K562 (cell line): ENCODE measurements at regions not wholly inside any gene's neighbourhood (a gene's known extent, or its start where the extent isn't known, plus 50 kb on each side); places are given as distances from the start of the nearest gene placed in this dataset.

ENCODE experiments used
- CHD2 ChIP-seq: IDR thresholded peaks from 2 replicates; pipeline ENCODE4 v1.6.1; 2011; ENCODE audit warnings: low read depth, low read length
- PHF20 ChIP-seq: fragments of 450-650 bp; IDR thresholded peaks from 2 replicates; pipeline ENCODE4 v1.6.1; 2018; ENCODE audit not compliant: partially characterized antibody
- POLR2A ChIP-seq: fragments of 450-650 bp; conservative IDR thresholded peaks from 2 replicates; pipeline ENCODE4 v1.6.1; 2016
- RFX5 ChIP-seq: IDR thresholded peaks from 2 replicates; pipeline ENCODE4 v1.6.1; 2011; ENCODE audit warnings: low read depth, mild to moderate bottlenecking, improper control_type of control experiment, low read length
- ZBTB11 ChIP-seq, 3 experiments: fragments of 200-800 bp in 1 of 3; fragments of 250-450 bp in 1 of 3; fragments of 450-650 bp in 1 of 3; sonication (Bioruptor Pico) in 1 of 3; sonication (Bioruptor generic) in 1 of 3; formaldehyde crosslinking in 1 of 3; IDR thresholded peaks; 2 replicates each; pipeline versions ENCODE4 v1.6.1 to v1.8.0; 2016 to 2022; ENCODE audit warnings: mild to moderate bottlenecking in 2 of 3, missing genetic modification characterization in 2 of 3, missing compliant biosample characterization in 1 of 3, moderate library complexity in 1 of 3
- ZNF695 ChIP-seq: fragments of 450-650 bp; formaldehyde crosslinking; IDR thresholded peaks from 2 replicates; pipeline ENCODE4 v1.4.0; 2020; ENCODE audit warnings: mild to moderate bottlenecking, moderate library complexity
- ZNF785 ChIP-seq: fragments of 250-450 bp; sonication (Bioruptor Pico); IDR thresholded peaks from 2 replicates; pipeline ENCODE4 v1.4.0; 2020; ENCODE audit warnings: mild to moderate bottlenecking
- TF ChIP-seq, protein P1 (sequence below): fragments of 200-800 bp; sonication (Bioruptor generic); IDR thresholded peaks from 2 replicates; pipeline ENCODE4 v1.6.1; 2017; ENCODE audit warnings: missing genetic modification characterization, missing compliant biosample characterization

GRCh38 chr5:98130261-98131035 is 643.0 kb upstream of the RGMB start:
- TF ChIP-seq PHF20 (no peak), ZBTB11 (CRISPR knock-in tag; IDR thresholded peaks at IDR 0.05) (no peak), ZNF785 (CRISPR knock-in tag) (no peak), POLR2A (no peak), ZNF695 (CRISPR knock-in tag) (no peak), RFX5 (no peak), CHD2 (no peak)
- TF ChIP-seq, protein P1, sequence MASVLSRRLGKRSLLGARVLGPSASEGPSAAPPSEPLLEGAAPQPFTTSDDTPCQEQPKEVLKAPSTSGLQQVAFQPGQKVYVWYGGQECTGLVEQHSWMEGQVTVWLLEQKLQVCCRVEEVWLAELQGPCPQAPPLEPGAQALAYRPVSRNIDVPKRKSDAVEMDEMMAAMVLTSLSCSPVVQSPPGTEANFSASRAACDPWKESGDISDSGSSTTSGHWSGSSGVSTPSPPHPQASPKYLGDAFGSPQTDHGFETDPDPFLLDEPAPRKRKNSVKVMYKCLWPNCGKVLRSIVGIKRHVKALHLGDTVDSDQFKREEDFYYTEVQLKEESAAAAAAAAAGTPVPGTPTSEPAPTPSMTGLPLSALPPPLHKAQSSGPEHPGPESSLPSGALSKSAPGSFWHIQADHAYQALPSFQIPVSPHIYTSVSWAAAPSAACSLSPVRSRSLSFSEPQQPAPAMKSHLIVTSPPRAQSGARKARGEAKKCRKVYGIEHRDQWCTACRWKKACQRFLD: no peak
